AG04449 (cell line): ENCODE measurements at regions not wholly inside any gene's neighbourhood (a gene's known extent, or its start where the extent isn't known, plus 50 kb on each side); places are given as distances from the start of the nearest gene placed in this dataset.

Experiments used
- CTCF ChIA-PET: fragments of 350-600 bp; formaldehyde crosslinking; extraction: SDS; loops from one replicate; lab custom pipeline; 2021; ENCODE audit warnings: antibody characterized with exemption; lab: Yijun Ruan, JAX
- POLR2A ChIA-PET: fragments of 400-600, 350-600 bp; formaldehyde crosslinking; extraction: SDS; loops from one replicate; lab custom pipeline; 2020; ENCODE audit warnings: antibody characterized with exemption, inconsistent platforms; lab: Yijun Ruan, JAX
- DNase-seq: peaks from one replicate; pipeline ENCODE4 v3.0.0-alpha.2; 2010; ENCODE audit warnings: low read depth, low spot score
- H3K4me3 ChIP-seq: 2 replicates; pipeline ENCODE4 v1.5.1; 2011; ENCODE audit warnings: low read depth, mild to moderate bottlenecking, control low read depth, low read length
- TF ChIP-seq, protein P1 (sequence below): IDR thresholded peaks from one replicate; pipeline ENCODE4 v1.5.1; 2011; ENCODE audit warnings: mild to moderate bottlenecking, moderate library complexity, low read length, control low read depth, inconsistent platforms; ENCODE audit not compliant: insufficient read depth; ENCODE audit errors: missing control alignments

DNA sequence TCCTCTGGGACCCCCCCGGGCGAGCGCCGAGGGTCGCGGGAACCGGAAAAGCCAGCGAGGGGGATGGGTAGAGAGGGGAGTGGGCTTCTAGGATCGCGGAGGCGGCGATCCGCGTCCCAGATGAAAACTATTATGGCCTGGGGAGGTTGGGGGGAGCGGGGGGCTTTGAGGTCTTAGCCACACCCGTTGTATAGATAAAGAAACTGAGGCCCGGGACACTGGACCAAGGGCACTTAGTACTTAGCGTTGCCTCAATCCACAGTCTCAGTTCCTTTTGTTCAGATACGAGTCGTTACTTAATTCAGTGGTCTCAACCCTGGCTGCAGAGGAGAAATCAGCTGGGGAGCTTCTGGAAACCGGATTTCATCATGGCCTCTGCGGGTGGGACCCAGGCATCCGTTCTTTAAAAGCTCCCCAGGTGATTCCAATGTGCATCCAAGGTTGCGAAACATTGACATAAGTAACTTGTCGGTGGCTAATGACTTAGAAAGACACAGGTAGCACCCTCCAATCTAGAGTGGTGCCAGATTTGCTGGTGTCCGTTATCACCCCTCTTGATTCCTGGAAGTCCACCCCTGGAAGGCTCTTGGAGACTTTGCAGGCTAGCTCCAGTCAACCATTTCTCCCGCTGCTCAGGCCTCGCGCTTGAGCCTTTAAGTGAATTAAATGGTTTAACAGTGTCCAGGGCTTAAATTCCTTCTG lies 90.7 kb downstream of the GEMIN8 start:
- H3K4me3 ChIP-seq, result peak overlapping the region; percentile 18
- ChIA-PET CTCF (no interaction called here), POLR2A (no interaction called here)
- TF ChIP-seq, protein P1, sequence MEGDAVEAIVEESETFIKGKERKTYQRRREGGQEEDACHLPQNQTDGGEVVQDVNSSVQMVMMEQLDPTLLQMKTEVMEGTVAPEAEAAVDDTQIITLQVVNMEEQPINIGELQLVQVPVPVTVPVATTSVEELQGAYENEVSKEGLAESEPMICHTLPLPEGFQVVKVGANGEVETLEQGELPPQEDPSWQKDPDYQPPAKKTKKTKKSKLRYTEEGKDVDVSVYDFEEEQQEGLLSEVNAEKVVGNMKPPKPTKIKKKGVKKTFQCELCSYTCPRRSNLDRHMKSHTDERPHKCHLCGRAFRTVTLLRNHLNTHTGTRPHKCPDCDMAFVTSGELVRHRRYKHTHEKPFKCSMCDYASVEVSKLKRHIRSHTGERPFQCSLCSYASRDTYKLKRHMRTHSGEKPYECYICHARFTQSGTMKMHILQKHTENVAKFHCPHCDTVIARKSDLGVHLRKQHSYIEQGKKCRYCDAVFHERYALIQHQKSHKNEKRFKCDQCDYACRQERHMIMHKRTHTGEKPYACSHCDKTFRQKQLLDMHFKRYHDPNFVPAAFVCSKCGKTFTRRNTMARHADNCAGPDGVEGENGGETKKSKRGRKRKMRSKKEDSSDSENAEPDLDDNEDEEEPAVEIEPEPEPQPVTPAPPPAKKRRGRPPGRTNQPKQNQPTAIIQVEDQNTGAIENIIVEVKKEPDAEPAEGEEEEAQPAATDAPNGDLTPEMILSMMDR, result no peak
- no peak for DNase-seq

DNA sequence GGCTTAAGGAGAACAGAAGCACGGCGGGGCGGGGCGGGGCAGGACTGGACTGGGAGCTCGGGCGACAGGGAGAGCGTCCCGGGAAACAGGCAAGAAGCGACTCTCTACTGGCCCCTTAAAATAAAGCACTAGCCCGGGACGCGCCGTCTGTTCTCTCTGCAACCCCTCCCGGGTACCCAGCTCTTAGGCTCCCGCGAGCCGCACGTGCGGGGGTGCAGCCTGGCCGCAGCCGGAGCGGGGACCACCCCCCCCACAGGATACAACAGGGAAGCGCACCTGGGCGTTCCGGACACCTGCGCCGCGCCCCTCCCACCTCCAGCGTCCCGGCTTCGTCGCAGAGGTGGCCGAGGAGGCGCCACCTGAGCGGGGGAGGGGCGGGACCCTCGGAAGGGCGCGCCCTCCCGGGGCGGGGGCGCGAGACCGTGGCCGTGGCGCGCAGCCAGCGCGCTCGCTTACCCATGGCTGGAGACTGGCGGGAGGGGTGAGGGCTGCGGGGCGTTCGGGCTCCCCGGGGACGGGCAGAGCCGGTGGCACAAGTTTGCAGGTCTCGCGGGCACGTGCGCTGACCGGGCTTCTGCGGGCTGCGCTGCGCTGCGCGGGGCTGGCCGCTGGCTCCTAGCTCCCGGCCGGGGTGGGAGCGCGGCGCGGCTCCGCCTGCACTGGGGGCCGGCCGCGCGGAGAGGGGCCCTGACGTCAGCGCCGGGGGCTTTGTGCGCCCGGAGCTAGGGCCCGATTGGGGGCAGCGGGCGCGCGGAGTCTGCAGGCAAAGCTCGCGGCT lies 91.5 kb downstream of the GEMIN8 start:
- ChIA-PET POLR2A (no interaction called here), CTCF (no interaction called here)
- no peak for DNase-seq
- H3K4me3 ChIP-seq, result peak overlapping the region; percentile 27
- TF ChIP-seq, protein P1, result no peak

DNA sequence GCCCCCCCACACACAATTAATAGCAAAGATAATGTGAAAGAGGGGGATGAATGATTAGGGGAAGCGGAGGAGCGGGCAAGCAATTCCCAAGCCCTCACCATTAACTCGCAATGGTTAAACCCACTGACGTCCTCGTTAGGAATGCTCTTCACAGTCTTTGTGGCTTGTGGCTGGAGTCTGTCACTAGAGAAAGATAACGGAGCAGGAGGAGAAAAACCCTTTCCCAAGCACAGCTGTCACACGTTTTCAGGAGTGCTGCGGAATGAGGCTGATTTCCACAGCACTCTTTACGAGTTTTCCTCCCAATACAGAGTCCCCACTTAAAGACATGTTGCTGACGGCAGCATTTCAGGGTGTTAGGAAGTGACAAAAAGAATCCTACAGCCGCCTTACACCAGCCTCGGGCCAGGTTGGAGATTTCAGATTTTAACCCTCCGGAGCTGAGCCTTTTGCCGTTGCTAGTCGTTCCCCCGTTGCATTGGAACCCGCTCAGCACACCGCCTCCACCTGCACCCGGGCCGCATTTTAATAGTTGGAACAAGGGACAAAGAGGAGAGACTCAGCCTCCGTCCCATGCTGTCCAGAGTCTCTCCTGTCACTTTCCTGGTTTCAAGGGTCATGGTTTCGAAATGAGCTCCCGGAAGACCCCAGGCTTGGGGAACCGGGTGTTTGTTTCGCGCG lies 92.2 kb downstream of the GEMIN8 start:
- H3K4me3 ChIP-seq, result peak overlapping the region; percentile 27
- no peak for DNase-seq
- TF ChIP-seq, protein P1, result no peak
- POLR2A ChIA-PET, result no interaction called here
- CTCF ChIA-PET, result no interaction called here

DNA sequence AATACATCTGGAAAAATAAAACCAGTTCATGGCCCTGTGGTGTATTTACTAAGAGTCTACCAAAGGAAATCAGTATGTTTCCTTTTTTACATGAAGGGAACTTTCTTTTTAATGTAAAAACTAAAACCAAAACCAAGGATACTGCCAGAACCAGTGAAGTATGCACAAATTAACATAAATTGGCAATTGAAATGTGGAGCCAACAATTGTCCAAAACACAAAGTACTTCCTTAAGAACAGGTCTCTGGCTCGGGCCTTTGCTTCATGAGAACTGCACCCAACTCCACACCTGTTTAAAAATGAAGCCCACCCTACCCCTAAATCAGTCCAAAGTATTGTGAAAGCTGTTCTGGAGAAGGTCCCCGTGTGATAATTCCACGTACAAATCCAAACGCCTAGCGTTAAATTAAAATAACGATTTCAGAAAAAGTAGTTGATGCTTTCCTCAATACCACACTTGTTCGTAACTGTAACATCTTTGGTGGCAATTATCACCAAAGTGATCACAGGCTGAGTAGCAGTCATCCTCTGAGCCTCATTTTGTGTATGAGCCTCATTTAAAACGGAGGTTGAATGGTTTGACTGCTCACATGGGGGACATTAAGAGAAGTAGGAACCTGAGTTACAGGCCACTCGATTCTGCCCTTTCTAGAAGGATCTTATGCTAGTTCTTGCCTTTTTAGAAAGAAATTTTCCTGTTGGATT lies 93.0 kb downstream of the GEMIN8 start:
- no peak overlapping the region for H3K4me3 ChIP-seq
- ChIA-PET CTCF (no interaction called here), POLR2A (no interaction called here)
- TF ChIP-seq, protein P1, result no peak
- DNase-seq, result no peak

DNA sequence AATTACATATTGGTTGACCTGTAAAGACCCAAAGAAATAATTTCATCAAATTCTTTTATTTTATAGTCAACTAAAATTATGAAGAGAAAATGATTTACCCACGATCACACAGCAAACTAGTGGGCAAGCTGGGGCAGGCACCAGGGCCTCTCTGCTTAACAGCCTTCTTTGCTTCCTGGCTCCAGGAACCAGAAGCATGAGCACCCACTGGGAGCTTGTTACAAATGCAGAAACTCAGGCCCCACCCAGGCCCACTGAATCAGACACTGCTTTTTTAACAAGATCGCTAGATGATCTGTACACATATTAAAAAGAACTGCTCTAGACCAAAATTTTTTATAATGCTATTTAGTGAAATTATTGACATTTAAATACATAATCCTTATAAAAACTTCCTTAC lies 95.0 kb downstream of the GEMIN8 start:
- ChIA-PET CTCF (no interaction called here), POLR2A (no interaction called here)
- DNase-seq, result no peak
- no peak overlapping the region for H3K4me3 ChIP-seq
- TF ChIP-seq, protein P1, result no peak
